ENCODE measurements at regions not wholly inside any gene's neighbourhood (a gene's known extent, or its start where the extent isn't known, plus 50 kb on each side); places are given as distances from the start of the nearest gene placed in this dataset.

GRCh38 chr10:129021594-129022304, 445.3 kb upstream of the MGMT start:
- ATAC-seq (no peak), DNase-seq (no peak)
- H3F3A ChIP-seq (ENCODE audit: low read length, unreplicated experiment): no peaks in the 10 kb centered on the region
- ChIA-PET CTCF (no interaction called here), POLR2A (ENCODE audit: unreplicated experiment) (no interaction called here)
- H3K4me1 ChIP-seq (ENCODE audit: insufficient read depth, low read length): no peaks in the 10 kb centered on the region
- no peak overlapping the region for H3K4me3 ChIP-seq (ENCODE audit: low read length)
- H3K9me2 ChIP-seq (replicated peaks; ENCODE audit: low read length): no peaks in the 10 kb centered on the region
- H3K9me3 ChIP-seq (ENCODE audit: low read length): no peaks in the 10 kb centered on the region
- no peaks in the 10 kb centered on the region for H3K79me2 ChIP-seq (ENCODE audit: low read length)
- TF ChIP-seq EZH2phosphoT487 (IDR thresholded peaks at IDR 0.05; ENCODE audit: borderline replicate concordance, low read length) (no peak), EZH2 (IDR thresholded peaks at IDR 0.05; ENCODE audit: low read length, unreplicated experiment) (no peak), CTCF (conservative IDR thresholded peaks at IDR 0.05; ENCODE audit: low read depth, low read length) (no peak)
- no peaks in the 10 kb centered on the region for H4K20me1 ChIP-seq (ENCODE audit: low read length)
- no peak overlapping the region for H3K9ac ChIP-seq (ENCODE audit: low read length)
- H3K27ac ChIP-seq (ENCODE audit: low read length): no peak overlapping the region
- H3K36me3 ChIP-seq (ENCODE audit: low read depth, low read length): no peaks in the 10 kb centered on the region
- BruUV-seq (replicated peaks): no TSS peak
- no peak overlapping the region for H2AFZ ChIP-seq (ENCODE audit: low read length)
- intact Hi-C loops (cut with micrococcal nuclease): no loop called here
- no peak overlapping the region for H3K4me2 ChIP-seq (ENCODE audit: low read length)
- peaks cover 4% of the 10 kb centered on the region; the same call in 1 of the 2 replicates for H3K27me3 ChIP-seq (ENCODE audit: low read length)

DNA sequence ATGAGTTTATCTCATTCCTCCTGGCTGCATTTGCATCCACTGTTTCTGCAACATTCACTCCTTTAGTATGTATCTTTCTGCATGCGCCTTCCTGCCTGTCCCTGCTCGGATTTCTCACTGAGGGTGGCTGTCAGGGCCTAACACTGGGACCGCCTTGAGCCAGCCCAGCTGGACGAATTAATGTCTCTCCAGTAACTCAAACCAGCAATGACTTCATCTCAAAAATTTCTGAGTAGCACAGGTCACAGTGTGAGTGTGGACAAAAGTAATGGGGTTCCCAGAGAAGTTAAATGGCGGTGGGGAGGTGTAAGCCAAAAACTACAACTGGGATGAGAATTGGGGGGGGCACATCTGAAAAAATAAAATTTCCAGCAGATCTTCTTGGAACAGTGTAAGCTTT, 444.0 kb upstream of the MGMT start:
- Histone ChIP-seq H2AFZ (ENCODE audit: low read length) (no peak overlapping the region), H4K20me1 (ENCODE audit: low read length) (no peaks in the 10 kb centered on the region), H3K4me2 (ENCODE audit: low read length) (no peak overlapping the region), H3K27me3 (ENCODE audit: low read length) (peaks cover 16% of the 10 kb centered on the region), H3K9me3 (ENCODE audit: low read length) (no peaks in the 10 kb centered on the region), H3K9me2 (replicated peaks; ENCODE audit: low read length) (no peaks in the 10 kb centered on the region), H3F3A (ENCODE audit: low read length, unreplicated experiment) (no peaks in the 10 kb centered on the region), H3K36me3 (ENCODE audit: low read depth, low read length) (no peaks in the 10 kb centered on the region), H3K4me1 (ENCODE audit: insufficient read depth, low read length) (no peaks in the 10 kb centered on the region), H3K27ac (ENCODE audit: low read length) (no peak overlapping the region), H3K9ac (ENCODE audit: low read length) (no peak overlapping the region), H3K4me3 (ENCODE audit: low read length) (no peak overlapping the region), H3K79me2 (ENCODE audit: low read length) (no peaks in the 10 kb centered on the region)
- no peak for DNase-seq
- intact Hi-C loops (cut with micrococcal nuclease): no loop called here
- no TSS peak for BruUV-seq (replicated peaks)
- ChIA-PET CTCF (no interaction called here), POLR2A (ENCODE audit: unreplicated experiment) (no interaction called here)
- no peak for TF ChIP-seq EZH2 (IDR thresholded peaks at IDR 0.05; ENCODE audit: low read length, unreplicated experiment)
- TF ChIP-seq EZH2phosphoT487 (IDR thresholded peaks at IDR 0.05; ENCODE audit: borderline replicate concordance, low read length): no peak
- no peak for TF ChIP-seq CTCF (conservative IDR thresholded peaks at IDR 0.05; ENCODE audit: low read depth, low read length)
- no peak for ATAC-seq

- intact Hi-C loops (cut with micrococcal nuclease): no loop called here
Measured at GRCh38 chr10:129024046-129024445, 443.0 kb upstream of the MGMT start.

More at GRCh38 chr10:129024046-129024445, 443.0 kb upstream of the MGMT start:
- Histone ChIP-seq H2AFZ (ENCODE audit: low read length) (no peak overlapping the region), H3K4me2 (ENCODE audit: low read length) (no peak overlapping the region), H3K27me3 (ENCODE audit: low read length) (peaks cover 26% of the 10 kb centered on the region), H3K36me3 (ENCODE audit: low read depth, low read length) (no peaks in the 10 kb centered on the region), H4K20me1 (ENCODE audit: low read length) (no peaks in the 10 kb centered on the region), H3K9me3 (ENCODE audit: low read length) (no peaks in the 10 kb centered on the region), H3K79me2 (ENCODE audit: low read length) (no peaks in the 10 kb centered on the region), H3K27ac (ENCODE audit: low read length) (no peak overlapping the region), H3F3A (ENCODE audit: low read length, unreplicated experiment) (no peaks in the 10 kb centered on the region), H3K4me3 (ENCODE audit: low read length) (no peak overlapping the region), H3K9me2 (replicated peaks; ENCODE audit: low read length) (no peaks in the 10 kb centered on the region), H3K9ac (ENCODE audit: low read length) (no peak overlapping the region), H3K4me1 (ENCODE audit: insufficient read depth, low read length) (no peaks in the 10 kb centered on the region)
- CTCF ChIA-PET: no interaction called here
- no TSS peak for BruUV-seq (replicated peaks)
- DNase-seq (no peak), ATAC-seq (no peak)
- POLR2A ChIA-PET (ENCODE audit: unreplicated experiment): no interaction called here
- no peak for TF ChIP-seq EZH2 (IDR thresholded peaks at IDR 0.05; ENCODE audit: low read length, unreplicated experiment)
- TF ChIP-seq CTCF (conservative IDR thresholded peaks at IDR 0.05; ENCODE audit: low read depth, low read length): no peak
- TF ChIP-seq EZH2phosphoT487 (IDR thresholded peaks at IDR 0.05; ENCODE audit: borderline replicate concordance, low read length): no peak

Measured in PC-3 (cell line).